ENCODE measurements at regions not wholly inside any gene's neighbourhood (a gene's known extent, or its start where the extent isn't known, plus 50 kb on each side); places are given as distances from the start of the nearest gene placed in this dataset.

DNA sequence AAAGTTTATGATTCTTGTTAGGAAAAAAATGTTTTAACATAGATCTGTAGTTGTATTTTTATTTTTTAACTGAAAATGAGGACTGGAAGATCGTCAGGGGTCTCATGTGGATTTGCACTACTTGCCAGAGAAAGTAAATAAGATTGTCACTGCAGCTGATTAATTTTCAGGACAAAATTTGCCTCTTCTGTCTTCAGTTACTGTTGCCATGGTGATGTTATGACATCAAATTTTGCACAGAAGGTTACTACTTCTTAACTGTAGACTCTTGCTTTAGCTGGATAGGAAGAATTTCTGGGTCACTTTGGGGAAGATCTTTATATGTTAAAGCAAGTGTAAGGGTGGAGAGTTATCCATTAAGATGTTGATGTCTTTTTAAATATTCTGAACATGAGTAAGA is 82.2 kb upstream of the WDR72 start:
- no peak for TF ChIP-seq CTCF (IDR thresholded peaks at IDR 0.05)
- TF ChIP-seq POLR2A (IDR thresholded peaks at IDR 0.05) = no peak
